GM19452 (cell line): ENCODE measurements at regions not wholly inside any gene's neighbourhood (a gene's known extent, or its start where the extent isn't known, plus 50 kb on each side); places are given as distances from the start of the nearest gene placed in this dataset.

ENCODE experiments used
- ATAC-seq: cut with Tn5 transposase; IDR thresholded peaks from one replicate; pipeline ENCODE4 v1.9.1; 2021; ENCODE audit not compliant: unreplicated experiment

DNA sequence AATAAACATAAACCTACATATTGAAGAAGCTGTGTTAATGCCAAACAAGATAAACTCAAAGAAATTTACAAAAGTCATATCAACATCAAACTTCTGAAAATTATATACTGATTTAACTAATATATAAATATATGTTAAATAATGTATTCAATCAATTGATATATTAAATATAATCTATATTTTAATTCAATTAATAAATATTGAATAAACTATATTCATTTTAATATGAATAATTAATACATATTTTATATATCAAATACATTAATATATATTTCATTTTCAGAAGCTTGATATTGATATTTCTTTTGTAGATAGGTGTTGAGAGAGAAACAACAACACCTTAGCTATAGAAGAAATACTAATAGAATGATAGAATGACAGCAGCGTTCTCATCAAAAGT, 768.1 kb downstream of the MECOM start:
- no peak for ATAC-seq

DNA sequence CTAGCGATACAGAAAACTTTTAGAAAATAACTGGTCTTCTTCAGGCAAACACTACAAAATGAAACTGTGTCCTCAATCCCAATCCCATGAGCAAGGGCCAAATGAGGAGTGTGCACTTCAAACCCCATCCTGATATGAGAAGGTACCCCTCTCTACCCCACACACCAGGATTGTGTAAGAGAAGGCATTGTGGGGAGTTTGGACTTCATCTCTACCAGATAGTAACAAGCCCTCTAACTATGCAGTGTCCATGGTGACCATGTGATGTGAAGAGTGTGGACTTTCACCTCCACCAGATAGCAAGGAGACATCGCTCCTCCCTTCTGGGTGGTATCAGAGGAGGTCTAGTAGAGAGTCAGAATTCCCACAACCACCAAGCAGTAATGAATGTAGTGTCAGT, 769.3 kb downstream of the MECOM start:
- no peak for ATAC-seq

DNA sequence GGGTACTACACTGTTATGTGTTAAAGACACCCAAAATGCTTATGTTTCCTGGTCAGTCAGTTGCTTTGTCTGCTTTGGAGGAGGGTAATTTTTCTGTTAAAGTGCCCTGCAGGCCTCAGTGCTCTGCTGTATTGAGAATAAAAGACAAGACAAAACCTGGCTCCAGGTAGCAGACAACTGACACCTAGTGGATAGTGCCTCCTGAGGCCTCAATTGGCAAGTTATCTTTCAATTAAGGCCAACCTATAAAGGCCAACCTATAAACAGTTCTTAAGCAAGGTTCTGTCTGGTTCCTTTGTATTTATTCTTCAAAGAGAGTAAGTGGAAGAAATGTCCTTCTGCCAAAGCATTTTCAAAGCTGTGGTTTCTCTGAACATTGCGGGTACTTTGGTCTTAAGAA, 773.8 kb downstream of the MECOM start:
- no peak for ATAC-seq

DNA sequence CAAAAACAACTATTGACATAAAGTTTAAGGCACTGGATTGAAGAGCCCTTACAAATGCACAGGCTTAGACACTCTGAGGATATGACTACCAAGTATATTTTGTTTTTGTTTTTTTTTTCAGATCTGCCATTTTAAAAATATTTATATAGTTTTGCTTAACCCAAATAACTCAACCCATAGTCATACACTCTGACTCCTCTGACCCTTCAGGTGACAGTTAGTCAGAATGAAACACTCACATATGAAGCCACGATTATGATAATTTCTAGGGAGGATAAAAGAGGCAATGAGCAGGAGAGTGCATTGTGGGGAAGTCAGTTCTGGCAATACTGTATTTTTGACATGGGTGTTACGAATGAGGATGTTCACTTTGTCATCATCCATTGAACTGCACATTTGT, 774.7 kb downstream of the MECOM start:
- no peak for ATAC-seq

DNA sequence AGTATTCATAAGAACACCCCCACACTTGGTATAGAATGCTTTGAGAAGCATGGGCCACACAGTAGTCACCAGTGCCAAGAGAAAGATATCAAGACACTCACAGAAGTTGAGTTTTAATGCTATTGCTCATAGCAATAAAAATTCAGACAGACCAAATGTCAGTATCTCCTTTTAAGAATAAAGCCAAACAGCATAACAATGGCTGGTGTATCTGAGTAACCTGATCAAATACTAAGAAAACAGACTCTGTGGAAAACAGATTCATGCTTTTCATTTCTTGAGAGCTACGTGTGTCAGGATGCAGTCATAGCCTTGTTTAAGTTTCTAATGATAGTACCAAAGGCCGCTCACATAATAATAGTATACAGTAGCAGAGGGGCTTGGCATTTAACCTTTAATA, 778.5 kb downstream of the MECOM start:
- ATAC-seq: no peak

DNA sequence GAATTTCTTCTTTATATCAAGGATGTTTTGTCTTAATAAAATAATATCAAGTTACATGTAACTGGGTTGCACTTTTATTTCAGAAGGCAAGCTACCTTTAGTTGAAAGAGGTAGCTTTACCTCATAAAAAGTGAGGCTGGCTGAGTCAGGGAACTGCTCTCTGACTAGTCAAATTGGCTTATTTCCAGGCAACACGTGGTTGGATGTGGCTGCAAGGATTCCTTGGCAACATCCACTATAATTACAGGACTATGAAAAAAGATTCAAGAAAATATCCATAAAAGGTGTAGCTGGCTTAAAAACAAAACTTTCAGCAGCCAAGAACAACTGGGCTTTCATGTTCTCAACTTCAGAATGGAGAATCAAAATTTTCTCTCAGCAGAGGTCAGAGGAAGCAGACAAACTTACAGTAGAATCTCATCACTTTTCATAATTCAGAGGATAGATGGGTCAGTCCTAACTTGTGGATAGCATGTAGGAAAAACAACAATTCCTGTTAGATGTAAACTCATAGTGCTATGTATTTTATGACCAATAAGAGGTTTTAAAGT, 779.1 kb downstream of the MECOM start:
- no peak for ATAC-seq

DNA sequence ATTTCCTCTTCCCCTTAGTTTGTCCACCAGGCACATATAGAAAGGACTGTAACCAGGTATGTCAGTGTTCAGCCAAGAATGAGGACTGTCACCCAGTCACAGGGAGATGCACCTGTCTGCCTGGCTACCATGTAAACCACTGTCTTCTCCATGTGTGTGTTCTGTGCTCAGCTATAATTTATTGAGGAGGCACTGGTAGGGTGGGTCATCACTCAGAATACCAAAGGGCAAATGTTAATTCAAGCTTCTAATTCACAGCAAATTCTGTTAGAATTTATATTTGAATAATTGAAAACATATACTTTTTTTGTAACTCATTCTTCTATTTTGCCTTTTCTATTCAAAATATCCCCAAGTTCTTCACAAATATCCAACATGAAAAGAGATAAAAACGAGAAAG, 780.4 kb downstream of the MECOM start:
- ATAC-seq: no peak

DNA sequence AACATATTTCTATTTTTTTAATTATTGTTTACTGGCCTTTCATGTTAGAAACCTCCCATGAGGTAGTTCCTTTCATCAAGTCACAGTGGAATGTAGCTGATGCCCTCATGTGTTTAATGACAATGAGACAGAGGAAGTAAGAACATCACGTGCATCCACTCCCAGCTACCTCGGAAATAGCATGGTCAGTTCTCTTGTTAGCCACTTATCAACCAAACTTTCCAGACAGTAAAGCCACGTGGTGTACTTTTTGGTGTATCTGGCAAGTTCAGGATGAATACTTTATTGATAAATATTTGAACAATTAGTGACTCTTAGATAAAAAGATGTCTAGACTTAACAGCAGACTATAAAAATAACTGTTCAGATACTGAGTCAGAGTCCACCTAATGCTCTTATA, 781.7 kb downstream of the MECOM start:
- no peak for ATAC-seq

DNA sequence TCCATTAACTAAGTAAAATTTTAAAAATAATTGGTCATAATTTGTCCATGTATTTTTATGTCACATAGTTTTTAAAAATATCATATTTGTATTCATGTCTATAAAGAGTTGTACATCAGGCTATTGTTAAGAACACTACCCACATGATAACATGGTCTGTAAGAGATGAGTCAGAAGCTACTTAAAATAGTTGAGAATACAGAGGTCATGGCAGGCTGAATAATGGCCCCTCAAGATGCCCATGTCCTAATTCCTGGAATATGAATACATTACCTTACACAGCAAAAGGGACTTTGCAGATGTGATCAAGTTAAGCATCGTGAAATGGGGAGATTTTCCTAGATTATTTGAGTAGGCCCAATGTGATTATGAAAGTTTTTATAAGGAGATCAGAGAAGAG, 782.9 kb upstream of the GOLIM4 start:
- ATAC-seq: no peak

DNA sequence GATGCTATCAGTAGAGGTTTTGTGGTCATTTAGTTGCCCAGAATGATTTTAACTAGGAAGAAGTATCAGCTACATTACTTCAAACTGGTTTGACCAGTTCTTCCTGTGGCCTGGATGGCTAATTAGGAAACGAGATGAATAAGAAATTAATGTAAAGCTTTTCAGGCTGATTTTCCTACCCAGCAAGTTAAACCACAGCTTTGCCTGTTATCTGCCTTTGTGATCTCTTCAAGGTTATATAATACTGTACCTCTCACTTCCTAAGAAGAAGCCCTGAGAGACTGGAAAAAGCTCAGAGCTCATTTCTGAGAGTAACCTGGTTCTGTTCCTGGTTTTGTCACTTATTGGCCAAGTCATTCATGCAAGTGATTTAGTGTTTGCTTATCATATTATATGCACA, 782.2 kb upstream of the GOLIM4 start:
- no peak for ATAC-seq

DNA sequence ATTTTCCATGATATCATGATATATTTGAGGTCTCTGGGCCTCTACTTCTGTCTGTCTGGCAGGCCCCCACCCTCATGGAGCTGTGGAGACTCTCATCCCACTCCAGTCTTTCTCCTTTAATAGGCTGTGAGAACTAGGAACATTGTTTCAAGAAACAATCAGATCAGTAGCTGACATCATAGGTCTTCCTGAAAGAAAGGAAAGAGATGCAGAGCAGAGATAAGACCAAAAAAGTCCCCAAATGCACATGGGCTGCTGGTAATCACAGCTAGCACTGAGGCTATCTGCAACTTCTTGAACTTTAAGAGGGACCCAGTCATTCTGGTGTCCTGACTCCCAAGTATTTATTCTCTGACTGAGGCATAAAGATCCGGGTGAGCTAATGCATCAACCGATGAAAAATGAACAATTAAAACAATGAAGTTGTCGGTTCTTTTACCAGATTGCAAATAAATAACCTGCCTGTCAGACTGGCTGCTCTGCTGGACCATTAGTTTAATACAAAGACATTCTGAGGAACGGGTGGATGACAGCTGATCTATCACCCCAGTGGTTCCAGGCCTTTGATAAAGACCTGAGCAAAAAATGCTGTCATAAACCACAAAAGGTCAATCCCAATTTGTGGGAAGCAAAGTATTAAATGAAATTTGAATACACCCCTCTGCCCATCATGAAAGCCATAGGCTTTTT, 780.8 kb upstream of the GOLIM4 start:
- no peak for ATAC-seq

DNA sequence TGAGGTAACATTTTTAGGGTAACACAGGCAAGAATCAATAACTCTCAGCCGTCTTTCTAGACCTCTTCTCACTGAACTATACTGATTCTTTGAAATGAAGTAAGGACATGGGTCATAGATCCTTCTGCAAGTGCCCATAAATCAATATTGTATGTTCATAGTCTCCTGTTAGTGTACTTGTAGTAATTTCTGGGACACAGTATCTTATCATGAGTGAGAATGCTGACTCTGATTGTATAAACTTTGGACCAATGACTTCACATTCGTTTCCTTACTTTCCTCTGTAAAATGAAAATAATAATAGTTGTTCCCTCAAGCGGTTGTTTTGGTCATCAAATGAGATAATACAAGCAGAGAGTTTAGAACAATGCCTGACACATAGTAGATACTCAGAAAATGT, 777.1 kb upstream of the GOLIM4 start:
- ATAC-seq: no peak

DNA sequence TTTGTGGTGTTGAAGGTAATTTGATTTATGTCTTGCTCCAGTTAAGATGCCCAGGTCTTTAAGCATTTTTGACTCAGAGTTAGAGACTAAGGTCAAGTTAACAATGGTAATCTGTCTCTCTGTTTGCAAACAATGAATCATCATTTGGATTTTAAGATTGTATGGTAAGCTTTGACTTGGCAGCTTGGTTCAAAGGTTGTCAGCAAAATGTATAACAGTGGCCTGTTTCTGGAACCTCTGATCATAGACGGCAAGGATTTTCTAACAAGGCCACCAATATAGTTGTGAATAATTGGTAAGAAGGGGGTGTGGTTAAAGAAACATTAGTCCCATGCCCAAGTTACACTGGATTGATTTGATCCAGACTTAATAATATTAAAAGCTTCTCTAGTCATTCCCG, 775.2 kb upstream of the GOLIM4 start:
- ATAC-seq: no peak

DNA sequence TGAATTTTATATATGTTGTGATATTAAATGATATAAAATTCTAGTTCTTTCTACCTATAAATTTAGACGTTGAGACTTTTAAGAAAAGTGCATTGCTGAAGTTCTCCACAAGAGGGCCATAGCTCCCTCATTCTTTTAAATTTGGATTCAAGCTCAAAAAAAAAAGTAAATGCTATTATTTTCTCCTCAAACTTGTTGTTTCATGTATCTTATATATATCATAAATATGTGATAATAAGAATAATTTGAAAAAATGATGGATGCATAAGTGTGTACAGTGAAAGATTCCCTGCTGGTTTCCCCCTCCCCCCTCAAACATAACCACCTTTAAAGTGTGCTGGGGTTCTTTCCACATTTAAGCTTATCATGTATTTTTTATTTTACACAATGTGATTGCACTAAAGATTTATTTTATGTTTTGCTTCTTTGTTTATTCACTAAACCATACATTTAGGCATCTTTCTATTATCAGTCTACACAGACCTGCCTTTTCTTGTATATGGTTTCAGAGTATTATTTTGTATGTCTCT, 769.4 kb upstream of the GOLIM4 start:
- ATAC-seq: no peak

DNA sequence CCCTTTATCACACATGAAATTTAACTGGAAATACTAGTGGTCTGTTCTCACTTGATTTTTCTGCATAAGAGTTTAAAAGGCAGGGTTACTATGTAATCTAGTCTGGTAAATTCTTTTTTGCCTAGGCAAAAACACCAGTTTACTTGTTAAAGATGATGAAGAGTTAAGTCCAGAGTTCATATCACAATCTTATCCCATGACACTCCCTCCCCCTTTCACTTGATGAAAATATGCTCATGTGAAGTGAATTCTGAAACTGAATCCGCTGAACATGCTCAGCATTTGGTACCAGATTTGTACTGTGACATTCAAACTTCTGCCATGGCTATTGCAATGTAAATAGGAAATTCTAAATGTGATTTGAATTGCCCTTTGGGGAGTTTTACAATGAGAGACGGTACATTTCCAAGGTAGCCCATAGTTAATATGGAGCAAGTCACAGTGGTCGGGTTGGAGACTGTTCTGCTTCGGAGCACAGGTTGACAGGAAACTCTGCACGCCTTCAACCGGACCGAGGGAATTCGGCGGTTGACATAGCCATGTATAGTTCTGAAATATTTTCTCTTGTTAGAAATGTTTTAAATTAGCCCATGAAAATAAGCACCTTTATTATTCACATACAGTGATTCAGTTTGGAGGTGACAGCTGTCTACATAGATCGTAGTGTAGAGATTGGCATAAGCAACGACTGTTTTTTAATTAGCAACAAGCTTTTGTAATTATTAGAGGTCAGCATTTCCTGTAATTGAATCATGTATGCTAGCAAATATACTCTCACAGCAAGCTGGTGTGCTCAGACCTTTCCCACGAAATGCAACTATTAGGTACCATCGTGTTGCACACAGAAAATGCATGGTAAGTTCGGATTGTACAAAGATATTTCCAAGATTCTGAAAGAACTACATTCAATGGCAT, 768.6 kb upstream of the GOLIM4 start:
- no peak for ATAC-seq

DNA sequence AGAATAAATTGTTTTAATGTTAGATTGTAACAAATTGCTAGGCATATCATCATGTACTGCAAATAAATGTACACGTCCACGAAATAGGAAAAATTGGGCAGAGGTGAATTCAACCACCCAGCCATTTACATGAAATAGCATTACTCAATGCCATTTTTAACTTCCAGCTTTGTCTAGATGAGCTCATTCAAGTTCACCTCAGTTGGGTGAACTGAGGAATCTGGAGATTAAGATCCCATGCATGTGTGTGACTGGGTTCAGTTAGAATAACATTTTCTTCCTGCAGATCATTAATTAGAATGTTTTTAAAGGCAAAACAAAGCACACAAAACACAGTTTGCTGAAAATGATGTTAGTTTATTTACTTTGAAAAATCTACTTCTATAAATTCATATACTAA, 767.8 kb upstream of the GOLIM4 start:
- no peak for ATAC-seq

DNA sequence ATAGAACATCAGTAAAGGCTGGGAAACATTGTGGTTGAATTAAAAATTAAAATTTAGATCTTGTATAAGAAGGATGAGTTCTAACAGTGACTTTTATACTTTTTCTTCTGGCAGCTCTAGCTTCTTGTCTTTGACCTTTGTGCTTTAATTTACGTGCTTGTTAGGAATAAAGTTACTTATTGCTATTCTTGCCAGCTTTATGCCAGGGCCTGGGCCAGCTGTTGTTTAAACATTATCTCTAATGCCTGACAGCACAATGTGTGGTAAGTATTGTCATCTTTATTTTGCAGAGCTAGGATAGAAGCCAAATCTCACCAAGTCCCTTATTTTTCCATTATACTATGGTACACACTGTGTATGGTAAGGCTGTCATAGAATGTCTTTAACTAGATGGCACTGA, 766.7 kb upstream of the GOLIM4 start:
- no peak for ATAC-seq

DNA sequence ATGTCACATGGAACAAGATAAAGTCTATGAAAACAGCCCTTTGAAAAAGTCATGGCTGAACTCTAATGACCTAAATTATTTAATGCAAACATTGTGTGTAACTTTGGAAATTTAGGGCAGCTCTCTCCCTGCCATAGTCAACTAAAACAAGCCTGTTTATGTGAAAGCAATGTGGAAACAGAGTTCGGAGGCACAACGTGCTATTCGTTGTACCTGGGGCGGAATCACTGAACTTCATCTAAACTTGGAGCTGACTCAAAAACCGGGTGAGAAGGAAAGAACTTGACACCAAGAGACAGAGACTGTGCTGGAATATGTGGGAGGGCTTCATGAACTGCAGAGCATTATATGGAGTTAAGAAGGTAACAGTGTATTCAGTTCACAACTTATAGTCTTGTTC, 764.9 kb upstream of the GOLIM4 start:
- no peak for ATAC-seq

DNA sequence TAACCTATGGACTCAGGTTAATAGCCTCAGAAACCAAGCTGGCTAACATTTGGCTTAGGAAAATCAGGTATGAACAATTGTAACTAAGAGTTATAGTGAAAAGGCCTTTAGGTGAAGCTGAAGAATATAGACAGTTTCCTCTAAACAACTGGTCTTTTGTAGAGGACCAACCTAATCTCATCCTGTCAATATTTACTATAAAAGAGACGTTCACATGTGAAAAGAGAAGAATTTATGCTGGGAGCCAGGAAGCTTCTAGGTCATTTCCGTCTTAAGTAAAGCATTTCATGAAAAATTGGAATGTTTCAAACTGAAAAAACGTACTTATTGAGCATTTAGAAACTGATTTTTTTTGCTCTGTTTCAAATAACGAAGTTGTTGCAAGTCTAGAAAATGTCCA, 764.3 kb upstream of the GOLIM4 start:
- ATAC-seq: no peak

DNA sequence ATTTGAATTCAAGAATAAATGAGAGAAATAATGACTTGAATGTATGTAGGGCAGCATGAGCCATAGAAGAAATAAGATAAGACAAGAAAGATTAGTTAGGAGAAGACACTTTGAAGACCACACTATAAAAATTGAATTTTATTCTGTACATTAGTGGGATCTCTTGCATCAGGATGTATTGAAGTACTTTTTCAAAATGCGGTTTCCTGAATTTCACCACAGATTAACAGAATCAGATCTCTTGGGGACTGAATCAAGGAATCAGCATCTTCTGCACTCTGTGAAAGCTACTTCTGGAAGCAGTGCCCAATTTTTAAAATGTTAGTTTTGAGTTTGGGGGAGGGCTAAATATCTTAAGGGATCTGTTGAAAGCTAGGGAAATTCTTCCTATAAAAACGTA, 763.9 kb upstream of the GOLIM4 start:
- no peak for ATAC-seq

DNA sequence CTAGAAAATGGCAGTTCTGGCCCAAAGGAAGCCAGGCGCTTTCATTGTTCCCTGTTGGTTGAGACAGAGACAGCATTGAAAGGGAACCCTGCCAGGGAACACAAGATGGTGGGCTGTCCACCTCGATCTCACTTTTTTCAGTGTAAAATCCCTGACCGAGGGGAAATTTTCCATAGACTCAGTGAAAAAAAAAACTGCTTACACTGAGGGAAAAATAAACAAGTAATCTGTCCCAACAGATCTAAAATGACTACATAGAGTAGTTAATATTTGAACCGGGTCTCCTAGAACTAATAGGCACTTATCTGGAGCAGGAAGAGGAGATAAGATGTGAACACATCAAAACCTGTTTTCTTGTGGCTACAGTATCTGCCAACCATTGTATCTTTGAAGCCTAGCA, 763.4 kb upstream of the GOLIM4 start:
- no peak for ATAC-seq

DNA sequence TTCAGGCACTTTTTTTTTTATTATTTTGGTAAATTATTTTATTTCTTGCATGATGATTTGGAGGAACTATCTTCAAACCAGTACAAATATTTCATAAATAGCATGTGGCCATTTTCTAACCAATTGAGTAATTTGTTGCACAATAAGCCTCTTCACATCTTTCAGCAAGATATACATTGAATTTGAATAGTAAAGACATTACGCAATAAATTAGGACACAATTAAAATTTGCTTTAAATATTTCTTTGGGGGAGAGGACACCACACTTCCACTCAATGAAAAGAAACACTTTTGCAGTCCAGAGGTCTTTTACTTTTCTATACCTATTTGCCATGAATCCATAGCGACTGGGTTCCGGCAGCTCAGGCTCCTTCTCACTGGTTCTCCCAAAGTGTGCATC, 762.6 kb upstream of the GOLIM4 start:
- no peak for ATAC-seq
